Loucy (cell line): ENCODE measurements at regions not wholly inside any gene's neighbourhood (a gene's known extent, or its start where the extent isn't known, plus 50 kb on each side); places are given as distances from the start of the nearest gene placed in this dataset.

Experiments
- H2AFZ ChIP-seq: fragments of 200-600 bp; sonication (generic); 2 replicates; pipeline ENCODE4 v1.6.0; 2016; ENCODE audit warnings: antibody characterized with exemption, mild to moderate bottlenecking, low read length, moderate library complexity
- H3F3A ChIP-seq: fragments of 200-600 bp; 2 replicates; pipeline ENCODE4 v1.6.0; 2016; ENCODE audit warnings: antibody characterized with exemption, low read depth, mild to moderate bottlenecking
- H3K27me3 ChIP-seq: fragments of 200-600 bp; sonication (generic); 2 replicates; pipeline ENCODE4 v1.6.1; 2014; ENCODE audit warnings: low read length, mild to moderate bottlenecking; ENCODE audit not compliant: insufficient read depth, poor library complexity, severe bottlenecking
- H3K36me3 ChIP-seq: fragments of 200-600 bp; sonication (generic); 2 replicates; pipeline ENCODE4 v1.6.1; 2016; ENCODE audit warnings: low read length; ENCODE audit not compliant: insufficient read depth
- H3K4me1 ChIP-seq: fragments of 200-600 bp; sonication (generic); 2 replicates; pipeline ENCODE4 v1.5.1; 2014; ENCODE audit warnings: low read length, mild to moderate bottlenecking; ENCODE audit not compliant: insufficient read depth, poor library complexity, severe bottlenecking
- H3K4me2 ChIP-seq: fragments of 200-600 bp; sonication (generic); 2 replicates; pipeline ENCODE4 v1.6.0; 2014; ENCODE audit warnings: antibody characterized with exemption, low read length, low read depth, mild to moderate bottlenecking; ENCODE audit not compliant: poor library complexity, severe bottlenecking
- H3K4me3 ChIP-seq: fragments of 200-600 bp; sonication (generic); 2 replicates; pipeline ENCODE4 v1.5.1; 2014; ENCODE audit warnings: low read length, mild to moderate bottlenecking, mixed read lengths; ENCODE audit not compliant: poor library complexity, severe bottlenecking
- H3K79me2 ChIP-seq: fragments of 200-600 bp; sonication (generic); 2 replicates; pipeline ENCODE4 v1.6.1; 2014; ENCODE audit warnings: low read length; ENCODE audit not compliant: insufficient read depth
- H3K9ac ChIP-seq: fragments of 200-600 bp; sonication (generic); 2 replicates; pipeline ENCODE4 v1.6.0; 2014; ENCODE audit warnings: mild to moderate bottlenecking, low read depth, low read length, moderate library complexity; ENCODE audit not compliant: poor library complexity, severe bottlenecking
- H3K9me2 ChIP-seq: fragments of 200-600 bp; sonication (generic); replicated peaks from 2 replicates; pipeline ENCODE4 v1.6.1; 2016; ENCODE audit warnings: low read depth, low read length, mixed read lengths
- H3K9me3 ChIP-seq: fragments of 200-600 bp; sonication (generic); 2 replicates; pipeline ENCODE4 v1.6.1; 2014; ENCODE audit warnings: mild to moderate bottlenecking, antibody characterized with exemption, low read length, low read depth; ENCODE audit not compliant: insufficient read depth
- H4K20me1 ChIP-seq: fragments of 200-600 bp; sonication (generic); 2 replicates; pipeline ENCODE4 v1.6.0; 2014; ENCODE audit warnings: antibody characterized with exemption, low read length, mild to moderate bottlenecking; ENCODE audit not compliant: insufficient read depth, poor library complexity, severe bottlenecking
- EZH2phosphoT487 ChIP-seq: fragments of 200-600 bp; IDR thresholded peaks from 2 replicates; pipeline ENCODE4 v1.6.1; 2018; ENCODE audit warnings: antibody characterized with exemption, mild to moderate bottlenecking, moderate library complexity, borderline replicate concordance
- TF ChIP-seq, protein P1 (sequence below): fragments of 200-600 bp; sonication (generic); conservative IDR thresholded peaks from 2 replicates; pipeline ENCODE4 v1.5.1; 2014; ENCODE audit warnings: mild to moderate bottlenecking, antibody characterized with exemption, low read length

- no peak overlapping the region for H3K4me2 ChIP-seq
- H3K4me1 ChIP-seq, result no peaks in the 10 kb centered on the region
- H3K4me3 ChIP-seq, result no peak overlapping the region
- H3K9me2 ChIP-seq, result no peaks in the 10 kb centered on the region
- H3K9me3 ChIP-seq, result no peaks in the 10 kb centered on the region
- H4K20me1 ChIP-seq, result no peaks in the 10 kb centered on the region
- no peaks in the 10 kb centered on the region for H3K79me2 ChIP-seq
- H2AFZ ChIP-seq, result no peak overlapping the region
- H3K9ac ChIP-seq, result no peak overlapping the region
- TF ChIP-seq EZH2phosphoT487, result no peak
- TF ChIP-seq, protein P1, sequence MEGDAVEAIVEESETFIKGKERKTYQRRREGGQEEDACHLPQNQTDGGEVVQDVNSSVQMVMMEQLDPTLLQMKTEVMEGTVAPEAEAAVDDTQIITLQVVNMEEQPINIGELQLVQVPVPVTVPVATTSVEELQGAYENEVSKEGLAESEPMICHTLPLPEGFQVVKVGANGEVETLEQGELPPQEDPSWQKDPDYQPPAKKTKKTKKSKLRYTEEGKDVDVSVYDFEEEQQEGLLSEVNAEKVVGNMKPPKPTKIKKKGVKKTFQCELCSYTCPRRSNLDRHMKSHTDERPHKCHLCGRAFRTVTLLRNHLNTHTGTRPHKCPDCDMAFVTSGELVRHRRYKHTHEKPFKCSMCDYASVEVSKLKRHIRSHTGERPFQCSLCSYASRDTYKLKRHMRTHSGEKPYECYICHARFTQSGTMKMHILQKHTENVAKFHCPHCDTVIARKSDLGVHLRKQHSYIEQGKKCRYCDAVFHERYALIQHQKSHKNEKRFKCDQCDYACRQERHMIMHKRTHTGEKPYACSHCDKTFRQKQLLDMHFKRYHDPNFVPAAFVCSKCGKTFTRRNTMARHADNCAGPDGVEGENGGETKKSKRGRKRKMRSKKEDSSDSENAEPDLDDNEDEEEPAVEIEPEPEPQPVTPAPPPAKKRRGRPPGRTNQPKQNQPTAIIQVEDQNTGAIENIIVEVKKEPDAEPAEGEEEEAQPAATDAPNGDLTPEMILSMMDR, result no peak
- H3F3A ChIP-seq, result no peaks in the 10 kb centered on the region
- H3K27me3 ChIP-seq, result peaks cover 5% of the 10 kb centered on the region
- no peaks in the 10 kb centered on the region for H3K36me3 ChIP-seq
These were observed 163.6 kb upstream of the PRLR start for GRCh38 chr5:35393901-35394300.

- H3K9ac ChIP-seq, result no peak overlapping the region
- TF ChIP-seq, protein P1, result no peak
- no peak for TF ChIP-seq EZH2phosphoT487
- H3K27me3 ChIP-seq, result no peaks in the 10 kb centered on the region
- H3K79me2 ChIP-seq, result no peaks in the 10 kb centered on the region
- H4K20me1 ChIP-seq, result no peaks in the 10 kb centered on the region
- H3K4me3 ChIP-seq, result no peak overlapping the region
- no peaks in the 10 kb centered on the region for H3K9me3 ChIP-seq
- no peaks in the 10 kb centered on the region for H3K36me3 ChIP-seq
- H3F3A ChIP-seq, result no peaks in the 10 kb centered on the region
- H3K4me2 ChIP-seq, result no peak overlapping the region
- no peaks in the 10 kb centered on the region for H3K9me2 ChIP-seq
- no peak overlapping the region for H2AFZ ChIP-seq
- H3K4me1 ChIP-seq, result no peaks in the 10 kb centered on the region
These were observed 154.4 kb upstream of the PRLR start for GRCh38 chr5:35384658-35385057.

GRCh38 chr5:35383041-35383440, 152.8 kb upstream of the PRLR start:
- TF ChIP-seq, protein P1, result no peak
- TF ChIP-seq EZH2phosphoT487, result no peak
- no peaks in the 10 kb centered on the region for H3K36me3 ChIP-seq
- no peaks in the 10 kb centered on the region for H3K79me2 ChIP-seq
- H3K4me1 ChIP-seq, result no peaks in the 10 kb centered on the region
- no peaks in the 10 kb centered on the region for H3K9me3 ChIP-seq
- no peak overlapping the region for H3K9ac ChIP-seq
- no peak overlapping the region for H3K4me3 ChIP-seq
- no peak overlapping the region for H3K4me2 ChIP-seq
- H3K9me2 ChIP-seq, result no peaks in the 10 kb centered on the region
- H4K20me1 ChIP-seq, result no peaks in the 10 kb centered on the region
- no peak overlapping the region for H2AFZ ChIP-seq
- H3F3A ChIP-seq, result no peaks in the 10 kb centered on the region
- no peaks in the 10 kb centered on the region for H3K27me3 ChIP-seq
